Hepatocyte (in vitro differentiated cells): ENCODE measurements at regions not wholly inside any gene's neighbourhood (a gene's known extent, or its start where the extent isn't known, plus 50 kb on each side); places are given as distances from the start of the nearest gene placed in this dataset.

Experiments used
- CTCF ChIP-seq: fragments of 200-600 bp; sonication (generic); IDR thresholded peaks from 2 replicates; pipeline ENCODE4 v1.5.1; 2016; ENCODE audit warnings: antibody characterized with exemption, mild to moderate bottlenecking; ENCODE audit not compliant: poor library complexity
- EZH2 ChIP-seq: fragments of 200-600 bp; sonication (generic); IDR thresholded peaks from 2 replicates; pipeline ENCODE4 v1.6.1; 2016; ENCODE audit warnings: antibody characterized with exemption, mild to moderate bottlenecking, borderline replicate concordance
- EZH2phosphoT487 ChIP-seq: fragments of 200-600 bp; sonication (generic); IDR thresholded peaks from one replicate; pipeline ENCODE4 v1.6.1; 2018; ENCODE audit warnings: antibody characterized with exemption, mild to moderate bottlenecking, low read depth, moderate library complexity; ENCODE audit not compliant: unreplicated experiment, severe bottlenecking

- TF ChIP-seq CTCF = no peak
- TF ChIP-seq EZH2 = no peak
- TF ChIP-seq EZH2phosphoT487 = no peak
Observed at GRCh38 chr5:175235251-175235960, 208.6 kb downstream of the DRD1 start.
